NCI-H774 (cell line): ENCODE measurements at regions not wholly inside any gene's neighbourhood (a gene's known extent, or its start where the extent isn't known, plus 50 kb on each side); places are given as distances from the start of the nearest gene placed in this dataset.

Experiments
- DNase-seq: peaks from one replicate; lab custom pipeline; 2025; lab: John Stamatoyannopoulos, UW

DNA sequence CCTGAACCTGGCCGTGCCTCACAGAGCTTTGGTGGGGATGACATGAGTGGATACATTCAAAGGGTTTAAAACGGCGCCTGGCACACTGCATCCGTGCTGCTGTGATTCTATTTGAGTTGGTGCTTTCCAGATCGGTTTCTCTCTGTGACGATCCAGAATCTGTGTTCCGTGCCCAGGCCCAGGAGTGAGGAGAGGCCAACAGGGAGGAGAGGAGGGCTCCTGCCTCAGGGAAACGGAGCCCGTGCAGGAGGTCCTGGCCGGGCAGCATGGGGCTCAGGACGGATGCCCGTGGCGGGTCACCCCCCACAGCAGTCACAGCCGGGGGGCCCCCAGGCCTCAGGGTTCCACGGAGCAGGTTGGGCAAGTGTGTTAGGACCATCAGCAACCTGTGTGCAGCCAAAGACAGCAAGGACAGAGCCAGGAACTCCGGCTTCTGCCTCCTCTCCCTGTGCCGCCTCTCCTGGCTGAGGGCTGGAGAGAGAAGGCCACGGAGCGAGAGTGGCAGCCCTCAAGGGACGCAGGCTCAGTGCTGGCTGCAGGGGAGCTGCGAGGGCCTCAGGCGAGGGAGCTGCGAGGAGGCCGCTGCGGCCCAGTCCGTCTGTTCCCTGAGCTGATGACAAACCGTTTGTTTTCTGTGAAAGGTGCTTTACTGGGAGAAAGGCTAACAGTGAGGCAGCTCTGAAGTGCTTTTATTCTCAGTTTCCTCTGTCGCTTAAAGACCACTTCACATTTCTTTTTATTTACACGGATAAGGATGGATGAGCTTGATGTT is 99.3 kb downstream of the METRNL start:
- DNase-seq, result peak; percentile 42

DNA sequence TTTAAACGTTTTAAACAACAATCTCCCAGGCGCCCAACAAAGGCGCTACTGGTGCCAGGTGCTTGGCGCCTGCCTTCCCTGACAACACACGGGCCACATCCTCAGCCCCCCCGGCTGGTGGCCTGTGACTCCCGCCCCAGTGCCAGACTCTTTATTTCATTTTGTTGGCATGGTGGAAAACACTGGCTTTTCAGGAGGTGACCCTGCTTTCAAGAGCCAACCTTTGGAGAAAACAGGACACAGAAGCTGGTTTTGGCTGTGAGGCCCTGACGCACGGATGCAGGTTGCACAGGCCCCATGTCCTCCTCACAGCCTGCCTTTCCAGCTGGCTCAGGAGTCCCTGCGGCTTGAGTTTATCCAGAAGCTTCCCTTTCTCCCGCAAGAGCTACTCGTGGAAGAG is 100.0 kb downstream of the METRNL start:
- DNase-seq, result peak; percentile 37

DNA sequence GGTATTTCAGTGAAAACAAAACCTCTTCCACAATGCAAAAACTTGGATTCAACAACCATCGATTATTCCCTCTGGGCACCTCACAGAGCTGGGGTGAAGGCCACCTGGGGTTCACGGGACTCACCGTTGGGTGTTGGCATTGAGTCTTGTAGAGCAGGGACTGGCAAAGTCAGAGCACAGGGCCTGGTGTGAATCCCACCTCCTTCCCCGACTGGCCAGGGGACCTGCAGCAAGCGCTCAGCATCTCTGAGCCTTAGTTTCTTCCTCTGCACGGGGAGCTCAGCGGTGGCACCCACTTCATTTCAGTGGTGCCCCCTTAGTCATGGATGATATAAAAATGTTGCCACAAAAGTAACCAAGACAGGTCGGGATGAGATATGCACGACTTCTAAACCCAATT is 100.4 kb downstream of the METRNL start:
- DNase-seq, result no peak

DNA sequence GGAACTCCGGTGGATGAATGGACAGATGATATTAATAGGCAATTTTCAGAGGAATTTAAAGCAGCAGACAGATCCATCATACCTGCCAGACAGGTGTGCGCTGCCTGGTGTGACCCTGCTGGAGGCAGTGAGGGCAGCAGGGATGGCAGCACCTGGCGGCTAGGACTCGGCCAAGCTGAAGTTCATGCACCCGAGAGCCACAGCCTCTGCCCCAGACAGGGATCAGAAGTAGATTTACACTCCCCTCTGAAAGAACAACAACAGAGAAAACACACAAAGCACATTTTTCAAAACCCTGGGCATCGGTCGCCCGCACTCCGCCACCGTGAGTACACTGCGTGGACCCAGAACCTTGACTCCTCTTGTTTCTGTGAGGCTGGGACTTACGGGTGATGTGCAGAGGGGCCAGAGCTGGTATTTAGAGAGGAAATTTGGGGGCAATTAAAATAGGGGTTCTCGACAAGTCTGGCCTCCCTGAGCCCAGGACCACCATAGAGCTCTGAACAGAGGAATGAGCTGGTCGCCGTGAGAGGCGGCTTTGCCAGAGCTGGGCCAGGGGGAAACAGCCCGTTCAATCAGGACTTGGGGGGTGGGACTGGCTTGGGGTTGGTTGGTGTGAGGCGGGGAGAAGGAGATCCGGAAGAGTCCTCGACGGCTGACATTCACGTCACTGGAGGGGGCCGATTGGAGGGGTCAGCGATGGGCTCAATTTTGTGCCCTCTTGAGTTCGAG is 101.0 kb downstream of the METRNL start:
- DNase-seq, result no peak

DNA sequence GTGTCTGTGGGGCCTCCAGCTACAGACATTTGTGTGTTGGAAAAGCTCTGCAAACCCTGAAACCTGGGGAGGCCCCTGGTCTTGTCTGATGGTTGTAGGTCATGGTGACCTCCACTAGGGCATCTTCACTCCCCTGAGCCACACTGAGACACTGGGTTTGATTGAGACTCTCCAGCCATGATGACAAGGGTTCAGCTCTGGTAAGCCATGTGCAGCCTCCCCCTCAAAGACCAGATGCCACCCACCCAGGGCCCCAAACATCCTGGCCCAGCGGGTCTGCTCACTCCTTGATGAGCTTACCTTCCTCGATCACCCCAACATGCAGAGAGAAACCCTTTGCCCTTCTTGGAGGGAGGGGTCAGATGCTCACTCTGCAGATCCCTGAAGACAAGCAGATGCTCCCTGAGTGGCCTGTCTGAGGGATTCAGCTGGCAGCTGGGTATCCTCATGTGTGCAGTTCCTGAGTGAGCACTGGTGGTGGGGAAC is 101.6 kb downstream of the METRNL start:
- DNase-seq, result no peak

DNA sequence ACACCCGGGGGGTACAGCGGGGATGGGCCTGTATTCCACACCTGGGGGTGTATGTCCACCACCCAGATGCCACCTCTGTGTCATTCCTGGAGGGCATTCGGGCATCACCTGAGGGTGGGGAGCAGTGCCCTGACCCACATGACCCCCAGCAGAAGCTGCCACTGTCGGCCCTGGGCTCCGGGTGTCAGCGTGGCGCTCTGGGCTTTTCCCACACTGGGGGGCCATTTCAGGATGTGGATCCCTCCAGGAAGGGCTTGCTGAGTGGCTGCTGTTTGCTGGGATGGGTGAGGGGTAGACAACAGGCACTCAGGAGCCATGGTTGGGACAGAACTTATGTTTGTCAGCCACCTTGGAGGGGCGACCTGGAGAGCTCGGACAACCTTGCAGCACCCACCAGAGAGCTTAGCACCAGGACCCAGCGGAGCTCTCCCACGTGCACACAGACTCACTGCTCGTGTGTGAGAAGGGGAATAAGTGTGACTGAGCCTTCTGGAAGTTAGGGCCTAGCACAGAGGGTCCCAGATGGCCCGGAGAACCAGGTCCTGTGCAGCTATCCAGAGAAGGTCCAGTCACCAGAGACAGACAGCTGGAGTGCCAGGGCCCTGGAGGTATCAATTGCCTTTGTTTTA is 102.7 kb downstream of the METRNL start:
- no peak for DNase-seq

DNA sequence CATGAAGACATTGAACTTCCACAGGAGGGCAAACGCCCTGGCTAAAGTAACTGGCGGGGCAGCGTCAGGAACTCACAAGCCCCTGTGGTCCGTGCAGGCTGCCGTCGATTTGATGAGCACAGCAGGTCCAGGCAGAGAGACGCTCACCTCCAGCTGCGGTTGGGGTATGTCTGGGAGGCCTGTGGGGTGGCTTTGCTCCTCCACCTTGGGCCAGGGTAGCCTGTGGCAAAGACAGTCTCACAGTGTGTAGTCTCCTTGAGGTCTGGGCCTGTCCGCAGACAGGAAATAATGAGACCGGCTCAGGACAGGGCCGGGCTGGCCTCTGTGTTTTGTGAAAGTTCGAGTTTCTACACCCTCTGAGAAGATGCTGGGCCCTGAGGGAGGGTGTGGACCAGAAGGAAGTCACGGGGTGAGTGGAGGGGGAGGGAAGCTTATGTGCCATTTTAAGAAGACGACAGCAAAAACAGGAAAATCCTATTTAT is 103.3 kb downstream of the METRNL start:
- no peak for DNase-seq

DNA sequence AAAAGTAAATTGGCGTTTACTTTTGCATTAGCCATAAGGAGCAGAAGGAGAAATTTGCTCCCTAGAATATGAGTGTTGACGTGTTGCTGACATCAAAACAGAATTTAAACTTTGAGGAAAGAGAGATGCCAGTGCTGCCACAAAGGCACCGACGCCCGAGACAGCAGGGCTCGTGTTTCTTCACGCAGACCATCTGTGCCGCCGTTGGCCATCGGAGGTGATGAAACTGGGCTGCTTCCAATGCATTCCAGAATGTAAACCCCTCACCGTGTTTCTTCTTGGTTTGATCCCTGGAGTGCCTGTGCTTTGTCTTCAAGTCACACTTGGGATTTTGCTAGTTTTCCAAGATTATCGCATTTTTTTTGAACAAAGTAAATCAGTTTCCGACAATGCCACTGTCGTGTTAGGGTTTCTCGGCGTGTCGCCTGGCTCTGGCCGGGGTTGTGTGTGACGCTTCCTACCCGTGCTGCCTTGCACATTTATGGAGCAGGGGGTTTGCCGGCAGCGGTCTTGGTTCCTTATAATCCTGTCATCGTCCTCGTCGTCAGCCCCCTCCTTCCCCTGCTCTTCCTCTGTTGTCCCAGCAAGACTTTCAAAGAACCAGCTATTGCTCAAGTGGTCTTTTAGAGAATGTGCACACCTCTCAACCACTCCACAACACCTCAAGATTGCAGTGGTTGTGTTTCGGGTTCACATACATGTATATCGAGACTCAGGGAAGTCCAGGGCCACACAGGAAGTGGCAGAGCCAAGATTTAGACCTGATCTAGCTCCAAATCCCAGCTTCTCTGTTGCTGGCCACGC is 103.9 kb downstream of the METRNL start:
- DNase-seq, result no peak

DNA sequence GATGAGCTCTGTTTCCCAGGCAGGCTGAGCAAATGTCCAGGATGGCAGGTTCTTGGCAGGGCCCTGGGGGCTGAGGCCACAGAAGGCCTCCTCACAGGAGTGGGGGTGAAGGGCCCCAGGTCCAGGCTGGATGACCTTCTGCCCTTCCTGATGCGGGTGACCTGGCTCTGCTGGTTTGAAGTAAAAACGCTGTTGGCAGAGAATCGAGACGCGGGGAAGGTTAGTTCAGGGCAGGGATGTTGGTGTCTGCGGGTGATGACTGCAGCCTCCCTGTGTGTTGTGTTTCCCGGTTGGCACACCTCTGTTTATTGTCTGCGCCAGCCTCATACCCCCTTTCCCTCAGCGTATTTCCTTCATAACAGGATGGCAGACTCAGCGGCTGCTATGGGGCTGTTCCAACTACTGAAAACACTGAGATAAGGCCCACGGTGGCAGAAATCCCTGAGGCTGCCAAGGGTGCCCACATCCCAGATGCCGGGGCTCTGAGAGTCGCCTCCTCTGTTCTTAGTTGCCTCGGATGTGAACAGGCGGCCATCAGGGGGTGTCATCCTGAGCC is 104.6 kb downstream of the METRNL start:
- DNase-seq, result no peak

DNA sequence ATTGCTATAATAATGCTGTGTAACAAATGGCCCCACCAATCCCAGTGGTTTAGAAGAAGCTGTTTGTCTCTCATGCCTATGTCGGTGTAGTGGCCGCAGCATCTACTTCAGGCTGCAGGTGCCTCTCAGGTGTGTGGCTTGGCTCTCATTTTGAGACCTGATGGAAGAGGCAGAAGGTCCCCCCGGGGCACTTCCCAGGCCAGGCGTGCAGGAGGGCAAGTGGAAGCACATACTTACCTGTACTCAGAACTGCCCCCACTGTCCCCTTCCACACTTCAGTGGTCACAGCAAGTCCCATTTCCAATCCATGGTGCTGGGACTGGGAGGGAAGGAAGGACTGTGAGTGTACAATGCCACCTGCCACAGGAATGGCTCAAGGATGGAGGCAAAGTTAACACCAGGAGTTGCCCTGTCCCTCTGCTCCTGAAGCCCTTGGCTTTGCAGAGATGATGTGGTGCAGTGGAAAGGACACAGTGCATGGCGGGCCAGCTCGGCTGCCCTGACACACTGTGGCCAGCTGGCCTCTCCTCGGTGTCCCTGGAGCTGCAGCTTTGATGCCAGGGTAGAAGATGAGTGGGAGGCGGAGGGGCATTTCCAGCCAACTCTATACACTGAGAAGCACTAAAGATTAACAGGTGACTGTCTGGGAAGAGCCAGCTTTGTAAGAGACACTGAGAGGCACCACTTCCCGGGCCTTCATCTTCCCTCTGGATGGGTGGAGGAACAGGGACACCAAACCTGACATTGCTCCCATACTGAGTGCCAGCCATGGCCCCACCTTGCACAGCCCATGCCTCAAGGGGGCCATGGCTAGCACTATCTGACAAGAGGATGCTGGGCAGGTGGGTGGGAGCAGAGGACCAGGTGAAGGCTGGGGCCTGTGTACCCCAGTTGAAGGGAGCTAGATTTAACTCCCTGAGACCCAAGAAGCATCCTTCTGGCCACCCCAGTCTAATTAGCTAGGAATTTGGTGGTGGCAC is 105.9 kb downstream of the METRNL start:
- DNase-seq, result no peak

DNA sequence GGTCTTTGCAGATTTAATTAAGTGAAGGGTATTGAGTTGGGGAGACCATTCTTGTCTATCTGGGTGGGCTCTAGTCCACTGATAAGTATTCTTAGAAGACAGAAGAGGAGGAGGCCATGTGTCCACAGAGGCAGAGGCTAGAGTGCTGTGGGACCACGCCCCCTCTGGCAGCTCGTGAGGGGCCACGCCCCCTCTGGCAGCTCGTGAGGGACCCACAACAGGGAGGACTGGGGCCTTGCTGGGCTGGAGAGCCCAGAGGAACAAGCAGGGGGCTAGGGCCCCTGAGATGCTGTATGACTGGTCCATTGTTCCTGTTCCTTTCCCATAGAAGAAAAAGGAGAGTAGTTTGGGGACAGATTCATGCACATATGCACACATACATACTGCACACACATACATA is 106.8 kb downstream of the METRNL start:
- DNase-seq, result no peak

DNA sequence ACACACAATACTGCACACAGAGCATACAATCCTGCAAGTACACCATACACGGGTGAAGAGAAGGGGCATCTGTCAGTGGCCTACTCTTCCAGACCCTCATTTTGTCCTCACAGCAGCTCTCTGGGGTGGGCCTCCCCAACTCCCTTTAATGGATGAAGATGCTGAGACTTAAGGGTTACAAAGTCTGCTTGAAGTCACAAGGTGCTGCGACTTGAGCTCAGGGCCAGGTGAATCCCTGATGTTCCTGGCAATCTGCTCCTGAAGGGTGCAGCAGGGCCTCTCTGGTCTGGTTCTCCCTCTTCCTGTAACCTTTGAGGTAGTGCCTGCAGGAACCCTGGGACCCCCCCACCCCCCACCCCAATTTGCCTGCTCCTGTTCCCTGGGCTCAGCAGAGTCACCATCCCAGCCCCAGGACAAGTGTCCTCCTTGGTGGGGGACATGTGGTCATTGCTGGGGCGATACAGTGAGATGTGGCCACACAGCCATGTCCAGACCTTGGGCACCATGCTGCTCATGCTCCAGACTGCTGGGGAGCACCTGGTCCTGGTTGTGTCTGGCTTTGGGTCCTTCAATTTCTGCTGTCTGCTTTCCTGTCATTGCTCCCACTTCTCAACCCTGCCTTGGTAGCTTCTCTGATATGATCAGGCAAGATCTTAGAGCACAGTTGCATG is 107.5 kb downstream of the METRNL start:
- DNase-seq, result no peak

DNA sequence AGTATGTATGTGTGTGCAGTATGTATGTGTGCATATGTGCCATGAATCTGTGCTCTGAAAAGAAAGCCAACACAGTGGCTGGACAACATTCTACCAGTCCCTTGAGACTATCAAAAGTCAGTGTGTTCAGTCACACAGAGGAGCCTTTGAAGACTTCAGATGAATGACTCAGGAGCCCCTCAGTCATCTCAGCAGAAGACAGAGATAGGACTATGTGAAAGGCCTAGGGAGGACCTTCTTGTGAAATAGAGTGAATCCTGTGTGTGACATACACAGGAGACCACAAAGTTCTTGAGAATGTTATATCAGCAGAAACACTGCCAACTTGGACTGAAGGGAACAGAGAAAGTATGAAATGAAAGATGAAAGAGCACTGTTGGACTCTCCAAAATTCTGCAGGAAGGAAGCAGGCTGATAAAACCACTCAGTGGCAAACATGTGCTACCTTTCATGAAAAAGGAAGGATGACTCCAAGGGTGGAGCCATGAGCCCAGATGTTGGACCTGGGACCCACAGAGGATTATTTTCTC is 108.4 kb downstream of the METRNL start:
- DNase-seq, result no peak

DNA sequence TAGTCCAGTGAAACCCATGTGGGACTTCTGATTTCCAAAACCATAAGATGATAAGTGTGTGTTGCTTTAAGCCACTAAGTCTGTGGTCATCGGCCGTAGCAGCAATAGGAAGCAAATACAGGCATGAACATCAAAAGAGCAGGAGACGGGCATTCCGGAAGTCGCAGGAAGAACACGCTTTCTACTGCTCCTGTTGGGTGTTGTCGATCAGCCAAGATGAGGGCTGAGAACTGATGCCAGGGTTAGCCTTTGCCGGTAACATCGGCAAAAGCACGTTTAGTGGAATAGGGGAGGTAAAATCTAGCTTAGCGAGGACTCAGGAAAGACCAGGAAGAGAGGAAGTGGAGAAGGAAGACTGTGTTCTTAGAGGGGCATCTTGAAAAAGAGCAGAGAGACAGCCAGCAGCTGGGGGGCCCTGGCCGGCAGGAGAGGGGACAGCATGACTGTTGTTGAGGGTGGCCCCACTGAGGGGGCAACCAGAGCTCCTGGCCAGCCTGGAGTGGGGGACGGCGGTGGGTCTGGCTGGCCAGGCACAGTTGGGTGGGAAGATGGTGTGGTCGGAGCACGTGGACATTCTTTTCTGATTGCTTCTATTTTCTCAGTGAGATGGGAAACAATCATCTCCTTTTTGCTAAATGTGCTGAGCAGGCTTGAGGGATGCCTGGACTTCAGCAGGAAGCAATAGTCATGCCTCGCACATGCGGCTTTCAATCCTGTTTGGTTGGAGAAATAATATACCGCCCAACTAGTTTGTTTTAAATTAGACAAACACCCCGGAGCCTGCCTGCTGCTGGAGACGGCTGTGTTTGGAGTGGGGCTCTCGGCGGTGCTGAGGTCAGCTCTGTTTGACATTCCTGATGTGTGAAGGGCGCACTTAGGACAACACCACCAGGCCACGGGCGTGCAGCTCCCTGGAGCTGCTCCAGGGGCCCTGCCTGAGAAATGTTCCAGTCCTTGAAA is 109.9 kb downstream of the METRNL start:
- no peak for DNase-seq

DNA sequence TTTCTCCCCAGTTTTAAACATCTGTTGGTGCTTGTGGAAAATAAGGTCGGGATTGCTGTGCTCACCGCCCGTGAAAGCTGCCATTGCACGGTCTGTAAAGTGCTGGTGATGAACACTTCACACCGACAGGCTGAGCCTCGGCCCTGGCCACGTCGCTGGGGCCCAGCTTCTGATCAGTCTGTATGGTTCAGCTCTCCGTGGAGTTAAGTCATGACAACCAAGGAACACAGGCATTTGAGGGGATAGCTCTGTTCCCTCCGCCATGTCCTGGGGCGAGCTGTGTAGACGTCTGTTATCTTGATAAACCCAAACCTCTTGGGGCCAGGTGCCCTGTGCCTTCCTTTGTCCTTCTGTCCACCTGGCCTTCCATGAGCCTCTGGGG is 110.6 kb downstream of the METRNL start:
- no peak for DNase-seq

DNA sequence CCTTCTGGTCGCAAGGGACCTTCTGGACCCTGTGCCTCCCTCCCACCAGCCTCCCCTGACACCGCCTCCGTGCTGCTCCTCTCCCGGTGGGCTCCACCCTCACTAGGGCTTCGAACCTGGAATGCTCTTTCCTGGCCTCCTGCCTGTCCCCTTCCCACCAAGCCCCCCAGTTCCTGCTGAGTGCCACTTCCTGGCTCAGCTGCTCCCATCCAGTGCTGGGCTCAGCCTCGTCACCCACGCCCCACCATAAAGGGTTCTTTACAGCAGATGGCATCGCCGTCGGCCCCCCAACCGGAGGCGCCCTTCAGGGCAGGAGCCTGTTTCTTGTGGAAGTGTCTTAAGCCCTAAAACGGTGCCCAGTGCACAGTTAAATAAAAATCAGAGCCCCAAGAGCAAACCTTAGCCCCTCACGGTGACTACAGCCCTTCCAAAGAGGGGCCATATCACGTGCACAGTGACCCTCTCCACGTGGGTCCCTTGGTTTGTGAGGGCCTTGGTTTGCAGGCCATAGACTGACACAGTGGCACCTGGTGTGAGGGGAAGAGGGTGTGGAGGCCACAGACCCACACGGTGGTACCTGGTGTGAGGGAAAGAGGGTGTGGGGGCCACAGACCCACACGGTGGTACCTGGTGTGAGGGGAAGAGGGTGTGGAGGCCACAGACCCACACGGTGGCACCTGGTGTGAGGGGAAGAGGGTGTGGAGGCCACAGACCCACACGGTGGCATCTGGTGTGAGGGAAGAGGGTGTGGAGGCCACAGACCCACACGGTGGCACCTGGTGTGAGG is 111.4 kb downstream of the METRNL start:
- no peak for DNase-seq

DNA sequence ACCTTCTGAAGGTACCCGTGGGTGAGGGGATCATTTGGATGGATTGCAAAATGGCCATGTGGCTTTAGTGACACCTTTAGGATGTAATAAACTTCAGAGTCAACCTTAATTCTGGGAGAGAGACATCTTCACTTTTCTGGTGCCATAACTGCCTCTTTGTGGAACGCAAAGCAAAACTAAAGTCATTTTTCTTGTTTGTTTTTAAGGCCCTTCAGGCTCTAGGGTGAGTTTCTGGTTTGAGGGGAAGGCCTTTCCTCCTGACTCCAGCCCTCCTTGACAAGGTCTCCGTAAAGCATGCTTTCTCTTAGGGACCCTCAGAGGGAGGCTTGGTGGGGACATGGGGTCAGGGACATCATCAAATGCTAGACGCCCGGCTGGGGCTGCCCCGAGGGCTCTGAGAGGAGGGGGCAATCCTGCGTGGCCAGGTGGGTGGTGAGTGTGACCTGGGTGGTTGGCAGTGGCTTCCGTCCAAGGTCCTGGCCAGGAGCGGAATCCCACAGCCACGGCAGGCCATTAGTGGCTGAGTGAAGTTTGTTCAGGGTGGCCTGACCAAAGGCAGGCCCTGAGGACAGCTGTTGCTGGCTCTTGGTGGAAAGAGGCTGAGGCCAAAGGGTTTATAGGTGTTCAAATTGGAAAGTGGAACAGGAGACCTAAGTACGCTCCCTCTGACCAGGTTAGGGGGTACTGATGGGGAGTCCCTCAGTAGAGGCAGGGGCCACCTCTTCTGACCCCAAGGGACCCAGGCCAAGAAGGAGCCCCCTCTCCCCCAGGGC is 112.2 kb downstream of the METRNL start:
- DNase-seq, result no peak
